CD8-positive, alpha-beta memory T cell (primary cell): ENCODE measurements at regions not wholly inside any gene's neighbourhood (a gene's known extent, or its start where the extent isn't known, plus 50 kb on each side); places are given as distances from the start of the nearest gene placed in this dataset.

Experiments
- CTCF ChIA-PET: fragments of 350-600 bp; sonication (Branson Sonifier 250); formaldehyde crosslinking; loops from one replicate; lab custom pipeline; 2021; ENCODE audit warnings: antibody characterized with exemption; lab: Charles Lee
- POLR2A ChIA-PET: fragments of 350-600 bp; sonication (Branson Sonifier 250); formaldehyde crosslinking; loops from one replicate; lab custom pipeline; 2021; ENCODE audit warnings: antibody characterized with exemption; lab: Charles Lee
- DNase-seq, 5 donors: peaks; one replicate each; pipeline versions ENCODE4 v3.0.0 to v3.0.0-alpha.2; 2020 to 2022; ENCODE audit warnings: mixed read lengths in 1 of 5
- H3K27ac ChIP-seq: one replicate; pipeline ENCODE4 v1.7.0; 2013; ENCODE audit warnings: low read depth, mild to moderate bottlenecking, low read length, moderate library complexity
- H3K27me3 ChIP-seq: 2 replicates; pipeline ENCODE4 v1.7.0; 2013; ENCODE audit warnings: low read length, mild to moderate bottlenecking; ENCODE audit not compliant: insufficient read depth, poor library complexity, severe bottlenecking
- H3K36me3 ChIP-seq: 2 replicates; pipeline ENCODE4 v1.7.0; 2013; ENCODE audit warnings: mild to moderate bottlenecking, low read length, moderate library complexity; ENCODE audit not compliant: insufficient read depth
- H3K4me1 ChIP-seq: 2 replicates; pipeline ENCODE4 v1.7.0; 2013; ENCODE audit warnings: mild to moderate bottlenecking, low read length, moderate library complexity; ENCODE audit not compliant: insufficient read depth
- H3K4me3 ChIP-seq: 2 replicates; pipeline ENCODE4 v1.7.0; 2013; ENCODE audit warnings: mild to moderate bottlenecking, low read length
- H3K9me3 ChIP-seq: 2 replicates; pipeline ENCODE4 v1.7.0; 2013; ENCODE audit warnings: mild to moderate bottlenecking, low read length
- H3K27ac Mint-ChIP-seq, 8 donors: one replicate each; pipeline ENCODE4 v1.8.0; 2020 to 2021; ENCODE audit warnings: mixed read lengths in 8 of 8, mild to moderate bottlenecking in 6 of 8, inconsistent platforms in 3 of 8, moderate library complexity in 3 of 8
- H3K27me3 Mint-ChIP-seq, 2 donors: one replicate each; pipeline ENCODE4 v1.8.0; 2020 to 2021; ENCODE audit warnings: mixed read lengths in 2 of 2, mild to moderate bottlenecking in 1 of 2, moderate library complexity in 1 of 2
- H3K36me3 Mint-ChIP-seq, 3 donors: one replicate each; pipeline ENCODE4 v1.8.0; 2020 to 2021; ENCODE audit warnings: mixed read lengths in 3 of 3, inconsistent platforms in 1 of 3, mild to moderate bottlenecking in 1 of 3
- H3K4me1 Mint-ChIP-seq, 3 donors: one replicate each; pipeline ENCODE4 v1.8.0; 2020 to 2021; ENCODE audit warnings: mixed read lengths in 3 of 3, inconsistent platforms in 1 of 3, mild to moderate bottlenecking in 1 of 3
- H3K4me3 Mint-ChIP-seq, 7 donors: one replicate each; pipeline ENCODE4 v1.8.0; 2020 to 2021; ENCODE audit warnings: mixed read lengths in 7 of 7, mild to moderate bottlenecking in 6 of 7, moderate library complexity in 4 of 7, inconsistent platforms in 2 of 7
- H3K9me3 Mint-ChIP-seq, 5 donors: one replicate each; pipeline ENCODE4 v1.8.0; 2020 to 2022; ENCODE audit warnings: mixed read lengths in 5 of 5, mild to moderate bottlenecking in 3 of 5, moderate library complexity in 2 of 5, inconsistent platforms in 1 of 5

- H3K36me3 ChIP-seq = no peaks in the 10 kb centered on the region
- ChIA-PET CTCF (no interaction called here), POLR2A (no interaction called here)
- no peaks in the 10 kb centered on the region for H3K9me3 ChIP-seq
- no peak overlapping the region for H3K27ac ChIP-seq
- DNase-seq = no peak
- Mint-ChIP-seq H3K27ac (no peak overlapping the region), H3K36me3 (no peaks in the 10 kb centered on the region), H3K4me1 (no peaks in the 10 kb centered on the region), H3K9me3 (peaks cover 0 to 1% (median 0%) of the 10 kb centered on the region in 5 donors), H3K27me3 (peaks cover 20 to 23% of the 10 kb centered on the region in 2 donors), H3K4me3 (no peak overlapping the region)
- H3K27me3 ChIP-seq = no peaks in the 10 kb centered on the region
- no peaks in the 10 kb centered on the region for H3K4me1 ChIP-seq
- no peak overlapping the region for H3K4me3 ChIP-seq
Observed at GRCh38 chr1:209531006-209531405, 52.5 kb upstream of the CAMK1G start.

DNA sequence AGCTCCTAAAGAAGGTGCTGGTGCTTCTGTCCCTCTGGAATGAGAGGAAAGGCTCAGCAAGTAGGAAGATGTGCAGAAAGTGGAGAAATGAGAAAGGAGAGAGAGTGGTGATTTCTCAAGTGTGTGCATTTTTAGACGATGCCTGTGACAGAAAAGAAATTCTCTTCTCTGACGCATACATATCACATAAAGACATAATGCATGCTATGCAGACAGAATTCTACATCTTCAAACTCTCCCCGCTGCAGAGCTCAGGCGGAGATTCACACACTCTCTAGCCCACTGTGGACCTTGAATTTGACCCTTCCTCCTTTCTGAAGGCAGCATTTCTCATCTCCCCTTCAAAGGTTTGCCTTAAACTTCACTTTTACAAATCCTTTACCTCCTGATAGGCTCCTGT is 52.0 kb upstream of the CAMK1G start:
- H3K4me3 Mint-ChIP-seq = no peak overlapping the region
- peaks cover 17 to 24% of the 10 kb centered on the region in 2 donors for H3K27me3 Mint-ChIP-seq
- CTCF ChIA-PET = no interaction called here
- Histone ChIP-seq H3K27me3 (no peaks in the 10 kb centered on the region), H3K4me1 (no peaks in the 10 kb centered on the region), H3K4me3 (no peak overlapping the region), H3K9me3 (no peaks in the 10 kb centered on the region), H3K36me3 (no peaks in the 10 kb centered on the region), H3K27ac (no peak overlapping the region)
- H3K9me3 Mint-ChIP-seq = peaks cover 0 to 1% (median 0%) of the 10 kb centered on the region in 5 donors
- no peaks in the 10 kb centered on the region for H3K4me1 Mint-ChIP-seq
- H3K36me3 Mint-ChIP-seq = no peaks in the 10 kb centered on the region
- DNase-seq = no peak
- POLR2A ChIA-PET = no interaction called here
- no peak overlapping the region for H3K27ac Mint-ChIP-seq
